T-helper 2 cell (primary cell): ENCODE measurements at regions not wholly inside any gene's neighbourhood (a gene's known extent, or its start where the extent isn't known, plus 50 kb on each side); places are given as distances from the start of the nearest gene placed in this dataset.
A peak's percentile ranks its signal among the peaks of the same experiment; 100 is the strongest.
"Not testable (repeated sequence)": the region's sequence is repeated elsewhere in the genome, so short reads cannot be mapped to it uniquely, and the experiment has no call there.

Source experiments
- DNase-seq, 5 experiments: peaks; one replicate each; pipeline versions ENCODE4 v3.0.0 to v3.0.0-alpha.2; 2012 to 2022

DNA sequence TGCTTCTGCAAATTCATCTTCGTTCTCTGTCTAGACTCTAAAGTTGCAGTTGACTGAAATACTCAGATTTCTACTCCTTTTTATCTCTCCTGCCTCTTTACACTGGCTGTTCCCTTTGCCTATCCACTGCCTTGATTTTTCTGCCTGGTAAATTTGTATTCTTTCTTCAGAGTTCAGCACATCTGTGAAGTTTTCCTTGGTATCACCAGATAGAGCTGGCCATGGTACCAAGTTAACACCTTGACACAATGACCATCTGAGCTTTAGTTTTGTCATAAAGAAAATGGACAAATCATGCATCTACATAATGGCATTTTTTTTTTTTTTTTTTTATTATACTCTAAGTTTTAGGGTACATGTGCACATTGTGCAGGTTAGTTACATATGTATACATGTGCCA, 143.0 kb downstream of the PPP1R3A start:
- no peak for DNase-seq

DNA sequence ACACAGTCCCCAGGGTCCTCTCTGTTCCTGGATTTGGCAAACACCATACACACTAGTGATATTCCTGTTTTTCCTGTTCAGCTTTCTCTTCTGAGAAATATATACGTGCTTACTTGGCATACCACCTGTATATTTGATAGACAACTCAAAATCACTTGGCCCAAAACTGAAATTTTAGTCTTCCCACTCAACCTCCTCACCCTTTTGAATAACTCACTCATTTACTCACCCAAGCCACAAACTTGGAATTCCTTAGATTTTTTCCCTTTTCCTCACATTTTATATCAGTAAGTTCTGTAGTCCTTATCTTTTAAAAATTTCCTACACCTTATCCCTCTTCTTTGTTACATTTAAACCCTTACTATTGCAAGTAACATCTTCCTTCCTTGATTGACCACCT, 143.4 kb downstream of the PPP1R3A start:
- DNase-seq, result no peak

DNA sequence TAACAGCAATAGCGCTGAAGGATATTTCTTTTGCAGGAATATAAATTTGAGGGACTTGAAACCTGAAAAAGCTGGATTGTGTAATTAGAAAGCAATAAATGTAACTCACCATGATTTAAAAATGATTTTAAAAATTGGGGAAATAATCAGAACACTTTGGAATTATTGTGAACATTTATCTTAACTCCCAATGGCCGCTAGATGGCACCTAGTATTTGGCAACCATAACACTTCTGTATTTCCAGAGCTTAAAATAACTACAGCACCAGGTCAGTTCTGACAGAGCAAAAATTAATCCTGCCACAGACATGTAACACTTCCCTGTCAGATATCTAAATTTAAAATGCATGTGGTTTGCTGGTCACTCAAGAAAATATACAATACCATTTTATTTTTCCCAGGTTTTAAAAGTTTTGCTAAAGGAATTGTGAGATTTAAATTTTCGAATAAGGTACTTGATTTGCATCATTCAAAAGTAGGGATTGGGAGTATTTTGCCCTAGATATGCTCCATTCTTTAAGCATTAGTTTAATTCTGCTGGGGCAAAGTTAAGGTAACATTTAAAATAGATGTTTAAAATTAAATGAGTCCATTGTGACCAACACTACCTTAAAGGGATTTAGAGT, 144.5 kb downstream of the PPP1R3A start:
- DNase-seq, result peak in 1 of 5 experiments; percentile 2

DNA sequence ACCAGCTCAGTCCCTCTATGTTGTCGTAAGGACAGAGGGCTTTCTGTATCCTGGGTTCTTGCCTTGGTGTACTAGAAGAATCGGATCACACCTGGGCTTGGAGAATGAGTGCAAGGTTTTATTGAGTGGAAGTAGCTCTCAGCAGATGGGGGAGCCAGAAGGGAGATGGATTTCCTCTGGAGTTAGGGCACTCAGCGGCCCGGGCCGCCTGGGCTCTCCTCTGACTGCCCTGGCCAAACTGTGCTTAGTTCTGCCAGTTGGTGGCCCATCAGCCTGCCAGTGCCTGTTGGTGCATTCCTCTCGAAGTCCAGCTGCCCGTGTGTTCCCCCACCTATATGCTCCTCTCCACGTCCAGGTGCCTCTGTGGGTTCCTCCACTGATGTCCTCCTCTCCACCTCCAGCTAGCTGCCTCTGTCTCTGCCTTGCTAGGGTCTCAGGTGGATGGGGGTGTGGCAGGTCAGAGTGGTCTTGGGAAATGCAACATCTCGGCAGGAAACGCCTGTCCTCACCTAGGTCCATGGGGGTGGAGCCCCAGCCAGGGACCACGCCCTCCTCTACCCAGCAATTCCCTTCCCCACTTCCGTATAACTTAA, 148.6 kb downstream of the PPP1R3A start:
- no peak for DNase-seq

DNA sequence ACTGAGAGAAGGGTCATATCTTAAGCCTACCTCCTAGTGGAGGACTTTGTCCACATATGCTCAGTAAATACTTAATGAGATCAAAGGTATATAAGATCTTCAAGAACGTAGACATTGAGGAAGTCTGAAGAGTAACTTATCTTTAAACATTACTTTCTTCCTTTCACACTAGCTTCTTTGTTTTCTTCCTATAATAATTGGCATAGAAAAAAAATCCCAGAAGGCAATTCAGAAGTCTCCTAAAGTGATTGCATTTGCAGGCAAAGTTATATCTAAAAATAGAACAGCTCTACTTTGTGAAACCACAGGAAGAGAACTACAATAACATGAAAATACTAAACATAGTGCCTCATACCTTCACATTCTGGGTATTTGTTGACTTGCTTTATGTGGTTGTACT, 150.4 kb downstream of the PPP1R3A start:
- no peak for DNase-seq

DNA sequence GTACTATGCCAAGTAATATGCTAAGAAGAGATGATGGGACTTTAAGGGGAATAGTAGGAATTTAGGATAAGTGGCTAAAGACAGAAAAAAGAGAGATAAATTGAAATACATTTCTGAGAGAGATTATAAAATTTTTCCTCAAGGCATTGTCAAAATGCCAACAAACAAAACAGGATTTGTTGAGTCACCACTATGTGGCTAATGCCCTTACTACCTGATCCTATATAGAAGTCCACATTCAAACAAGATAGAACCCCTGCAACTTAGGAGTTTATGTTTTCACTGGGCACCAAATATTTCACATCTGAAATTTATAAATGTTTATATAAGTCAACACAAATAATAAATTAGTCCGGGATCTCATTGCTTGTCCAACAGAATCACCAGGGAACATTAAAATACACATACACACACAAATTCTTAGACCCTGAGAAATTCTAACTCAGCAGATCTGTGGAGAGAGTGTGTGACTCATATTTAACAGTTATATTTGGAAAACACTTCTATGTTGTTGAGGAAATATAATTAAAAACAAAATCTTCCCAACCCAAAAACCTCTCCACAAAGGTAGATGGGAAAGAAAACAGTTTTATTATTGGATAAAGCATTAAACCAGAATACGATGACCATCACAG, 154.3 kb downstream of the PPP1R3A start:
- no peak for DNase-seq

DNA sequence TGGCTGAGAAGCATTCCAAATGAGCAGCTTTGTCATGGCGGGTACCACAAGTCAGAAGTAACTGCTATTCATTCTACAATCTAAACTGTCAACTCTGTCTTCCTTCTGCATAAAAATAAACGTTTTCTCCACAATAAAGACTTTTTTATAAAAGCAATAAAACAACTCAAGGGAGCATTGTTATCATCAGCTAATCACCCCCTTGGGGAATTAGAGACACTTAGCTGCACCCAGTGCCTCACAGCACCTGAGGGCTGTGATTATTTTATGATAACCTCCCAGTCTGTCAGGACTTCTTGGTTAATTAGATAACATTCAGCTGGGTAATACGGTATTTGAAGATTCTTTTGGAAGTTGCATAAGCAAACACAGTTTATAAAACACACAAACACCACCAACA, 155.6 kb downstream of the PPP1R3A start:
- no peak for DNase-seq

DNA sequence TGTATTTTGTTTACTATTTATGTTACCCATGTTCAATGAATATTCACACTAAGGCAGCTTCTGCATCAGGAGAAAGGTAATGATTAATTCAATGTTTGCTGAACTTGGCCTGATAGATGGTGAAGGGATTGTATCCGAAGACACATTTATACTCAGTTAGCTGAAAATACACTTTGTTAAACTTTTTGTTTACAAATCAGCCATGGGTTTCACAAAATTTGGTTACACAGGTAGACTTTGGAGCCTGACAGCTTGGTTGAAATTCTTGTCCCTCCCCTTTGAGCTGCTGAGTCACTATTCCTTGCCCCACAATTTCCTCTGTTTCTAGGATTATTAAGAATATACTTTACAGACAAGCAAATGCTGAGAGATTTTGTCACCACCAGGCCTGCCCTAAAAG, 162.6 kb downstream of the PPP1R3A start:
- no peak for DNase-seq

DNA sequence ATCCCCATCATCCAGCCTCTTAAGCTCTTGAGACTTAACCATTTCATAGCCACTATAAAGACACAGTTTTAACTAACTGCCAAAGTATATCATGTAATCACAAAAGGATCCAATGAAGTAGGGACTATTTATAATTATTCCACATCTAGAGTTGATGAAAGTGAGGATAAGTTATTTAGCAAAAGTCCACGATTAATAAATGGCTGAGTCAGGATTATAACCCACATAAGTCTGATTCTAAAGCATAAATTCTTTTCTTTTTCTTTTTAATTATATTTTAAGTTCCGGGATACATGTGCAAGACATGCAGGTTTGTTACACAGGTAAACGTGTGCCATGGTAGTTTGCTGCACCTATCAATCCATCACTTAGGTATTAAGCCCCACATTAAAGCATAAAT, 166.1 kb downstream of the PPP1R3A start:
- DNase-seq, result no peak

DNA sequence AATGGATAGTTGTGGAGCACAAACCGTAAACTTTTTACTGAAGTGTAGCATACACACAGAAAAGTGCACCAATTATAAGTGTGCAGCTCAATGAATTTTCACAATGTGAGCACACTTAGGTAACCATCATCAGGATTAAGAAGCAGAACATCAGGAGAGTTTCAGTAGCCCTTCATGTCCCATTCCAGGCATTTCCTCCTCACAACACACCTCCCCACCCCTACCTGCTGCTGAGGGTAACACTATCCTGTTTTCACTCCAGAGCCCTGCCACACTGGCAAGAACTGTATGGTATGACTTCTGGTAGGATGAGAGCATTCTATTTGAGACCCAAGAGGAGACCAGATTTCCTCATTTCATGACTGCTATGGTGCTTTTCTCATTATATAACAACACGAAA, 166.5 kb downstream of the PPP1R3A start:
- no peak for DNase-seq

DNA sequence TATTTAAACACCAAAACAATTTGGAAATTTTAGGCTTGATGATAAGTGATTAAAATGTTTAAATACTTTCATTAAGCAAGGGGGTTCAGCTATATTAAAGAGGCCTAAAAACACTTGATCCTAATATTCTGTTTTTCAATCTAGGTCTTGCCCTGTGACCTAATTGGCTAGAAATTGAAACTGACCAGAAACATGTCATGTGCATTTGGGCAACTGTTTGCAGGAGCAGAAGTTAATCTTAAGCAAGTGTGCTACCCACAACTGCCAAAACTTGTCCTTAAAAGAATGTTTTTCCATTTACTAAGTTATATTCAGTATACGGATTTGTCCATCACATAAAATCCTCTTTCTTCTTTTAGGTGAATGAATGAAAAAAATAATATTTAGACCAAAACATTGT, 167.3 kb downstream of the PPP1R3A start:
- no peak for DNase-seq

DNA sequence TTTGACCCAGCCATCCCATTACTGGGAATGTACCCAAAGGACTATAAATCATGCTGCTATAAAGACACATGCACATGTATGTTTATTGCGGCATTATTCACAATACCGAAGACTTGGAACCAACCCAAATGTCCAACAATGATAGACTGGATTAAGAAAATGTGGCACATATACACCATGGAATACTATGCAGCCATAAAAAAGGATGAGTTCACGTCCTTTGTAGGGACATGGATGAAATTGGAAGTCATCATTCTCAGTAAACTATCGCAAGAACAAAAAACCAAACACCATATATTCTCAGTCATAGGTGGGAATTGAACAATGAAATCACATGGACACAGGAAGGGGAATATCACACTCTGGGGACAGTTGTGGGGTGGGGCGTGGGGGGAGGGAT, 170.4 kb downstream of the PPP1R3A start:
- not testable (repeated sequence) for DNase-seq

DNA sequence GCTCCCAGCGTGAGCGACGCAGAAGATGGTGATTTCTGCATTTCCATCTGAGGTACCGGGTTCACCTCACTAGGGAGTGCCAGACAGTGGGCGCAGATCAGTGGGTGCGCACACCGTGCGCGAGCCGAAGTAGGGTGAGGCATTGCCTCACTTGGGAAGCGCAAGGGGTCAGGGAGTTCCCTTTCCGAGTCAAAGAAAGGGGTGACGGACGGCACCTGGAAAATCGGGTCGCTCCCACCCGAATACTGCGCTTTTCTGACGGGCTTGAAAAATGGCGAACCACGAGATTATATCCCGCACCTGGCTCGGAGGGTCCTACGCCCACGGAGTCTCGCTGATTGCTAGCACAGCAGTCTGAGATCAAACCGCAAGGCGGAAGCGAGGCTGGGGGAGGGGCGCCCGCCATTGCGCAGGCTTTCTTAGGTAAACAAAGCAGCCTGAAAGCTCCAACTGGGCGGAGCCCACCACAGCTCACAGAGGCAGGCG, 175.8 kb downstream of the PPP1R3A start:
- not testable (repeated sequence) for DNase-seq

DNA sequence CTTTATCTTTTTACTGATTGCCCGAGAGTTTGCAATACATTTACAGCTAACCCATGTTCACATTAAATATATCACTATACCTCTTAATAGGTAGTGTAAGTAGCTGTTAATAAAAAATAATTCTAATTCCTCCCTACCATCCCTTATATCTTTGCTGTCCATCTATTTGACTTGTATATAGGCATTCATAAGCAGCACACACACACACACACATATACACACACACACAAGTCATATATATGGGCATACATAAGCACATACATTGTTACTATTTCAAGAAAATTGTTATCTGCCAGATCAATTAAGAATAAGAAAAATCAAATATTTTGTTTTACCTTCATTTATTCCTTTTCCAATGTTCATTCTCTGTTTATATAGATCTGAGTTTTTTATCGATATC, 176.4 kb downstream of the PPP1R3A start:
- no peak for DNase-seq

DNA sequence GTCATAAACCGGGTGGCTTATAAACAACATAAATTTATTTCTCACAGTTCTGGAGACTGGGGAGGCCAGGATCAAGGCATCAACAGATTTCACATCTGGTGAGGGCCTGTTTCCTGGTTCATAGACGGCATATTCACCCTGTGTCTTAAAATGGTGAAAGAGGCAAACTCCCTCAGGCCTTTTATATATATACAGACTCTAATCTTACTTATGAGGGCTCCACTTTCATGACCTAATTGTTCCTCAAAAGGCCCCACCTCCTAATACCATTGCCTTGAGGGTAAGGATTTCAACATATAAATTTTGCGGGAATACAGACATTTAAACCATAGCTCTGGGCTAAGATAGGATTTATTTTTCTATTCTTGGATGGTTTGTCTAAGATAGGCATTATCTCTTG, 187.2 kb downstream of the PPP1R3A start:
- DNase-seq, result no peak

DNA sequence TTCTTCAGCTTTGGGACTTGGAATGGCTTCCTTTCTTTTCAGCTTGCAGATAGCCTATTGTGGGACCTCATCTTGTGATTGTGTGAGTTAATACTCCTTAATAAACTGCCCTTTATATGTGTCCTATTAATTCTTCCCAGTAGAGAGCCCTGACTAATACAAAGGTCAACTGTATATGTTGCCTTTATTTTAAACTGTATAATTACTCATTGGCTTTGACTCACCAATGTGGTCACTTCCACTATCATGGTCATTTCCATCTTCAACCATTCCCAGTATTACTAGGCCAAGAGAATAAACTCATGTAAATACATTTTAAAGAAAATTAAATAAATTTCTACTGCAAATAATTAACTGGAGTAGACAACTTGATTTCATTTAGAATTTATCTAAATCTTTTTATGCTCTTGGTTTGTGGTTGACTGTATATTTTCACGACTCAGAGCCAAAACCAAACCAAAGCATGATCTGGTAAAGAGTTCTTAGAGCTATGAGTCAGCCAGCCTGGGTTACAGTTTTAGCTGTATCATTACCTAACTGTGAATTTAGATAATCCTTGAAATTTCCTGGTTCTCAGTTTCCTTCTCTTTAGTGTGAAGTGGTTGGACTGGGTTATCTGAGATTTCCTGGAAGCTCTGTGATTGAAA, 188.4 kb downstream of the PPP1R3A start:
- no peak for DNase-seq

DNA sequence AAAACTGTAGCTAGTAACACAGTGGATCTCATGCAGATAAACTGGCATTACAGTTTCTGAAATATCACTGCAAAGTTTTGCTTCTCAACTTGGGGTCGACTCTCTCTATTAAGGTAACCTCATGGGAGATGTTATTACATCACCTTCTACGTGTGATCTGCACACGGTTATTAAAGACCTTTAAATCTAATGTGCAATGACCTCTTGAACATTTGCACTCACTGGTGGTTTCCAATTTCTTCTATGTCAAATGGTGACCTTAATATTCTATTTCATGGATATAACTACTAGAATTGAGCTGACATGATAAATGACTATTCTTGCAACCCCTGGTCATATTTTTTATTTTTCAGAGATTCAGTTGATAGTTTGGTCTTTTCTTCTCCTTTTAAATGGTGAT, 191.3 kb downstream of the PPP1R3A start:
- DNase-seq, result no peak

DNA sequence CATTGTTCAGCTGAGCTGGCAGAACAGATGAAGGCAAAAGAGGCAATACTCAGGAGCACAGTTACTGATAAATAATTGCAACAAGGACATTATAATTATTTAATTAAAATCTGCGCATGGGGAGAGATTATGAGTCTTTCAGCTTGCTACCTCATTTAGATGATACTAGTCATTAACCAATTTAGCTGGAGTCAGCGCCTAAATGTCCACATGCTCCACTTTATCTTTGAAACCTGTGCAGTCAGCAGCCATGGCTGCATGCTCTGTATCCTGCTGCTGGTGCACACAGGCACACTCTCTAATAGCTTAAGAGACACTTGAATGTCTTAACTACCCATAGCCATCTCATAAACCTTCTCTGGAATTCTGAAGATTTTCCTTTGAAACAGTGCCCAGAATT, 196.8 kb downstream of the PPP1R3A start:
- DNase-seq, result no peak

DNA sequence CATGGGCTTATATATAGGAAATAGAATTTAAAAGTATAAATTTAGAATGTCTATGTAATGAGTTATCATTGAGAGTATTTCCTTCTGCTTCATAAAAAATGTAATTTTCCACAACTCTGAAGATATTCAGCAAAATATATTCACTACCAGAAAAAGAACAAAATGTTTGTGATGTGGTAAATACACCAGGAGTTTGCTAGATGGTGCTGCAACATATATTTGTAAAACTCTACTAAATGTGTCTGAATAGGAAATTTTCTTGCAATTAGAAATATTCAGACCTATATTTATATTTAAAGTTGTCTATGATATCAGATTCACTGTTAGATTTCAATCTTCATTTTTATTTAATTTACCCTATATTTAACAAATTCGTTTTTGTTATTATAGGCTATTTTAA, 201.1 kb downstream of the PPP1R3A start:
- DNase-seq, result no peak

DNA sequence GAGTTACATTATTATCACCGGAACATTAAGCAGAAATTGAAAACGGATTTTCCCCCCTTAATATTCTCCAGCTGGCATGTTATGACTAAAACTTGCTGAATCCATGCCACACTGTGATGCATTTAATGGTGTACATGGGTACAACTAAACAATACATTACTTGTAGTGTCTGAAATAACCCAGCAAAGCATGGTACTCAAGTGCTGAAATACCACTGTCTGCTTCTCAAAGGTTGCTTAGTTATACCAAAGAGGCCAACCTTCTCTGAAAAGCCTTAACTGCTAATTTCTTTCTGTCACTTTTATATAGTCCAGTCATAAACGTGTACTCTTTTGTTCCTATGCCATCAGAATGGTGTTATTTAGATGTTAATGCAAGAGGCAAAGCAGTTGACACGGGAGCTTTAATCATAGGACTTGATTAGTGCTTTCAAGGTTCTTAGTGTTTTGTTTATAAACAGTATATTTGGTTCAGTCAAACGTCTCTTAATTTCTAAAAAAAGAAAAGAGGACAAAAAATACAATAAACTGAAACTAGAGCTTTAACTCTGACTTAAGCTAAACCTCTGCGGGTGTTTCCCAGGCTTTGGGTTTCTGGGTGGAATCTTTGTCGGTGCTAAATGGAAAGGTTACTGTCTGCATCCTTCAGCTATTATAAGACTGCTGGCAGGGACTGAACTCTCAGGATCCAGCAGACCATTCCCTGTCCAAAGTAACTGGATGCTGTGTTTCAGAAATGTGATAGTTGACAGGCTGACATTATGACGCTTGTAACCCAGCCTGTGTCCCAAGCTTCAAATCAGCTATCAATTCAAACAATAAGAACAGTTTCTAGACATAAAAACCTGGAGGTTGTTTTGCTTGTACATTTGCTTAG, 202.6 kb downstream of the PPP1R3A start:
- no peak for DNase-seq

DNA sequence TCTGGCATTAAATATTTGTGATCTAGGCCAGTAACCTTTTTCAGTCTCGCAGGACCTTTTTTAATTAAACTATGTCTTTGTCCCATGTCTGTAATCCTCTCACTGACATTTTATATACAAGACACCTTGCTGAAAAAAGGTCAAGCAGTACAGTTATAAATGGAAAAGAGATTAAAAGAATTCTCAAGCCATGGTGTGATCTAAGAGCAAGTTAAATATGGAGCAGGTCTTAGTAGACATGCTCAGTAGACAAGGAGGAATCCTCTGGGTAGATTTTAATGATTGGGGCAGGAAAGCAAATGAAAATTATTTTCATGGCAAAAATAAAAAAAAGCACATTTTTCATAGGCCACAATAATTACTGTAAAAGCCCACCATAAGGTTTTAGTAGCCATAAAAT, 203.5 kb downstream of the PPP1R3A start:
- DNase-seq, result no peak

DNA sequence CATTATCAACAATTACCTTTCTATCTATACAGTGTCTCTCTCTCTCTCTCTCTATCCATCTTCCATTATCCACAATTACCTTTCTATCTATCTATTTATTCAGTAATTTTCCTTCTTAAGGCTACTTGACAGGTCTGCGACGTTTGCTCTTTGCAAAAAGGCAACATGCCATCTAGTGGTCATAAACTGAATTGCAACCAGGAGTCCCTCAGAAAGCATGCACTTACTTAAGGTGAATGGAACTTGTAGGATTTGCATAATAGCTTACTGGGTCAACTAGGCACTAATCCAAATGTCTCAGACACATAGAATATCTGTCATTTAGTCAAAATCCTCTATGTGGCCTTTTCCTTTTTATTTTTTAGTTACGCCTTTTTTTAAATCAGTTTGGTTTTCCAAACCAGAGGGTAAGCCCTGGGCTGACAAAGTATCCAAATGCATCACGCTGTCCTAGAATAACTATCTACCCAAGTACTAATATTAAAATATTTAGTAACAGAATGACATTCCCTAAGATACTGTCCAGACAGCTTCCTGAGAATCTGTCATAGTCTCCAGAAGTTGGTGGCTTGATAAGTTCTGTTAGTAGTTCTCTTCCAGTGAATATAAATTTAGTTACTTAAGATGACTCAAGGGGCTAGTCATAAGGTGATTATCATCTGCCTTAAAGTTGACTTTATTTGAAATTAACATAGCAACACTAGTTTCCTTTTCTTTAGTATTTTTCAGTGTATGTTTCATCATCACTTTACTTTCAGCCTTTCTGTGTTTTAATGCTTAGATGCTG, 208.3 kb downstream of the PPP1R3A start:
- DNase-seq, result peak in 2 of 5 experiments; percentile 19 to 61
